ENCODE measurements at regions not wholly inside any gene's neighbourhood (a gene's known extent, or its start where the extent isn't known, plus 50 kb on each side); places are given as distances from the start of the nearest gene placed in this dataset.

GRCh38 chr3:159896543-159896942 is 92.1 kb upstream of the IL12A start:
- Histone ChIP-seq H4K91ac (ENCODE audit: low read depth, low read length, poor library complexity) (no peak overlapping the region), H2BK12ac (ENCODE audit: low read length) (no peak overlapping the region), H3K9me3 (replicated peaks in 1 of 2; ENCODE audit: control insufficient read depth in 2 of 2, insufficient read depth in 1 of 2, low read depth in 1 of 2, low read length in 2 of 2) (no peaks in the 10 kb centered on the region), H3K23ac (ENCODE audit: low read depth, low read length, poor library complexity) (no peak overlapping the region), H3K4me1 (ENCODE audit: control insufficient read depth in 2 of 2, insufficient read depth in 1 of 2, low read depth in 1 of 2, low read length in 2 of 2) (peaks cover 0 to 3% of the 10 kb centered on the region in 2 donors), H3K4me2 (ENCODE audit: insufficient read depth, low read length, poor library complexity, severe bottlenecking) (no peak overlapping the region), H2BK120ac (ENCODE audit: low read depth, low read length) (no peak overlapping the region), H2BK5ac (ENCODE audit: low read length) (no peak overlapping the region), H3K4me3 (ENCODE audit: low read length in 2 of 2) (no peak overlapping the region), H3K14ac (ENCODE audit: low read length) (no peak overlapping the region), H3K9ac (ENCODE audit: low read depth, low read length, poor library complexity) (no peak overlapping the region), H4K8ac (ENCODE audit: low read depth, low read length) (no peak overlapping the region), H2BK15ac (ENCODE audit: low read length) (no peak overlapping the region), H2AK5ac (ENCODE audit: low read depth, low read length) (no peak overlapping the region), H3K27me3 (ENCODE audit: control insufficient read depth in 3 of 3, insufficient read depth in 3 of 3, low read depth in 1 of 3, low read length in 3 of 3) (no peaks in the 10 kb centered on the region), H3K4ac (ENCODE audit: low read length) (no peak overlapping the region), H3K36me3 (replicated peaks in 1 of 2; ENCODE audit: control insufficient read depth in 2 of 2, insufficient read depth in 2 of 2, low read length in 2 of 2) (peaks cover 16 to 55% of the 10 kb centered on the region in 2 donors), H3K79me1 (ENCODE audit: low read depth, low read length) (no peaks in the 10 kb centered on the region), H3K27ac (replicated peaks; ENCODE audit: low read length) (no peak overlapping the region), H2AFZ (ENCODE audit: low read length) (no peak overlapping the region), H3K18ac (ENCODE audit: low read length) (no peak overlapping the region)
- WGBS, 2 donors (ENCODE audit: extremely low coverage in 2 of 2, insufficient read length in 2 of 2, insufficient replicate concordance in 1 of 2) = no CpG with 5 or more reads among the region's 1 CpG
- no peak for DNase-seq (ENCODE audit: low spot score)

DNA sequence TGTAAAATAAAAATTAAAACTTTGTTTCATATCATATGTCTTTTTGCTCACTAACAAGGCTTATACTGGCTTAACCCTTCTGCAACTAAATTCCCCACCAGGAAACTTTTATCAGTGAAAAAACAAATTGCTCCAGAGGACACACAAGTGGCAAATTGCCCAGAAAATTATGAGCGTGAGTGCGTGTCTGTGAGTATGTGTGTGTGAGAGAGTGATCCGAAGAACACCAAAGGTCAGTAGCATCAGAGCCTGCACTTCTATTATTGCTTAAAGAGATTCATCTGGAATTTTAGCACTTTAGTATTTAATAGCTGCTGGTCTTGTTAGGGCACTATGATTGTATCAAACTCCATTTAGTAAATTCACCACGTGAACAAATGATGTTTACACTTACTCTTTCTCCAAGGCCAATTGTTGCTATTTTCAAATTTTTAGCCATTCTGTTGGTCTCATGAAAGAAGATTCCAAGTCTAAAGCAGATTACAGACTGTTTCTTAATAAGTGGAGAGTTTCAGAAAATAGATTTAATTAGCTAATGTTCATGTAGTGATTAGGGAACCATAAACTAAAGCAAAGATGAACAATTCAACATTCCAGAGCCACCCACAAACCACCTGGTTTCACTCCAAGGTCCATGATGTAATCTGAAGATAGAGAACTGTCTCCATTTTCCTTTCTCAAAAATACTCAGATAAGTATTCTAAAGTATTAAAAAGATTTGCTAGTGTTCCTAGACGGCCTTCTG is 91.1 kb upstream of the IL12A start:
- Histone ChIP-seq H3K36me3 (replicated peaks in 1 of 2; ENCODE audit: control insufficient read depth in 2 of 2, insufficient read depth in 2 of 2, low read length in 2 of 2) (peaks cover 9 to 45% of the 10 kb centered on the region in 2 donors), H3K9me3 (replicated peaks in 1 of 2; ENCODE audit: control insufficient read depth in 2 of 2, insufficient read depth in 1 of 2, low read depth in 1 of 2, low read length in 2 of 2) (no peaks in the 10 kb centered on the region), H3K27me3 (ENCODE audit: control insufficient read depth in 3 of 3, insufficient read depth in 3 of 3, low read depth in 1 of 3, low read length in 3 of 3) (no peaks in the 10 kb centered on the region), H2AK5ac (ENCODE audit: low read depth, low read length) (no peak overlapping the region), H4K91ac (ENCODE audit: low read depth, low read length, poor library complexity) (no peak overlapping the region), H3K4me3 (ENCODE audit: low read length in 2 of 2) (no peak overlapping the region), H3K79me1 (ENCODE audit: low read depth, low read length) (no peaks in the 10 kb centered on the region), H3K14ac (ENCODE audit: low read length) (no peak overlapping the region), H2BK120ac (ENCODE audit: low read depth, low read length) (no peak overlapping the region), H3K23ac (ENCODE audit: low read depth, low read length, poor library complexity) (no peak overlapping the region), H3K18ac (ENCODE audit: low read length) (no peak overlapping the region), H3K9ac (ENCODE audit: low read depth, low read length, poor library complexity) (no peak overlapping the region), H3K4ac (ENCODE audit: low read length) (no peak overlapping the region), H2AFZ (ENCODE audit: low read length) (no peak overlapping the region), H3K4me2 (ENCODE audit: insufficient read depth, low read length, poor library complexity, severe bottlenecking) (no peak overlapping the region), H4K8ac (ENCODE audit: low read depth, low read length) (no peak overlapping the region), H3K27ac (replicated peaks; ENCODE audit: low read length) (no peak overlapping the region), H3K4me1 (ENCODE audit: control insufficient read depth in 2 of 2, insufficient read depth in 1 of 2, low read depth in 1 of 2, low read length in 2 of 2) (peaks cover 0 to 3% of the 10 kb centered on the region in 2 donors), H2BK15ac (ENCODE audit: low read length) (no peak overlapping the region), H2BK12ac (ENCODE audit: low read length) (no peak overlapping the region), H2BK5ac (ENCODE audit: low read length) (no peak overlapping the region)
- DNase-seq (ENCODE audit: low spot score) = no peak
- WGBS, 2 donors (ENCODE audit: extremely low coverage in 2 of 2, insufficient read length in 2 of 2, insufficient replicate concordance in 1 of 2) = no CpG with 5 or more reads among the region's 5 CpGs

GRCh38 chr3:159898147-159898546 is 90.5 kb upstream of the IL12A start:
- Histone ChIP-seq H3K23ac (ENCODE audit: low read depth, low read length, poor library complexity) (no peak overlapping the region), H3K4ac (ENCODE audit: low read length) (no peak overlapping the region), H2BK5ac (ENCODE audit: low read length) (no peak overlapping the region), H3K14ac (ENCODE audit: low read length) (no peak overlapping the region), H3K18ac (ENCODE audit: low read length) (no peak overlapping the region), H4K91ac (ENCODE audit: low read depth, low read length, poor library complexity) (no peak overlapping the region), H3K36me3 (replicated peaks in 1 of 2; ENCODE audit: control insufficient read depth in 2 of 2, insufficient read depth in 2 of 2, low read length in 2 of 2) (peaks cover 6 to 39% of the 10 kb centered on the region in 2 donors), H2AK5ac (ENCODE audit: low read depth, low read length) (no peak overlapping the region), H3K79me1 (ENCODE audit: low read depth, low read length) (no peaks in the 10 kb centered on the region), H3K27ac (replicated peaks; ENCODE audit: low read length) (no peak overlapping the region), H2AFZ (ENCODE audit: low read length) (no peak overlapping the region), H3K4me2 (ENCODE audit: insufficient read depth, low read length, poor library complexity, severe bottlenecking) (no peak overlapping the region), H4K8ac (ENCODE audit: low read depth, low read length) (no peak overlapping the region), H3K4me1 (ENCODE audit: control insufficient read depth in 2 of 2, insufficient read depth in 1 of 2, low read depth in 1 of 2, low read length in 2 of 2) (peaks cover 0 to 5% of the 10 kb centered on the region in 2 donors), H3K27me3 (ENCODE audit: control insufficient read depth in 3 of 3, insufficient read depth in 3 of 3, low read depth in 1 of 3, low read length in 3 of 3) (no peaks in the 10 kb centered on the region), H3K9ac (ENCODE audit: low read depth, low read length, poor library complexity) (no peak overlapping the region), H3K9me3 (replicated peaks in 1 of 2; ENCODE audit: control insufficient read depth in 2 of 2, insufficient read depth in 1 of 2, low read depth in 1 of 2, low read length in 2 of 2) (no peaks in the 10 kb centered on the region), H3K4me3 (ENCODE audit: low read length in 2 of 2) (peak overlapping the region in 1 of 2 donors; percentile 0), H2BK120ac (ENCODE audit: low read depth, low read length) (no peak overlapping the region), H2BK12ac (ENCODE audit: low read length) (no peak overlapping the region), H2BK15ac (ENCODE audit: low read length) (no peak overlapping the region)
- no peak for DNase-seq (ENCODE audit: low spot score)
- WGBS, 2 donors (ENCODE audit: extremely low coverage in 2 of 2, insufficient read length in 2 of 2, insufficient replicate concordance in 1 of 2) = no CpG with 5 or more reads among the region's 2 CpGs

- DNase-seq (ENCODE audit: low spot score) = no peak
- WGBS, 2 donors (ENCODE audit: extremely low coverage in 2 of 2, insufficient read length in 2 of 2, insufficient replicate concordance in 1 of 2) = no CpG with 5 or more reads among the region's 1 CpG
- Histone ChIP-seq H2BK12ac (ENCODE audit: low read length) (no peak overlapping the region), H3K79me1 (ENCODE audit: low read depth, low read length) (no peaks in the 10 kb centered on the region), H3K4me3 (ENCODE audit: low read length in 2 of 2) (no peak overlapping the region), H3K27me3 (ENCODE audit: control insufficient read depth in 3 of 3, insufficient read depth in 3 of 3, low read depth in 1 of 3, low read length in 3 of 3) (no peaks in the 10 kb centered on the region), H3K9ac (ENCODE audit: low read depth, low read length, poor library complexity) (no peak overlapping the region), H3K36me3 (replicated peaks in 1 of 2; ENCODE audit: control insufficient read depth in 2 of 2, insufficient read depth in 2 of 2, low read length in 2 of 2) (peaks cover 3 to 32% of the 10 kb centered on the region in 2 donors), H4K8ac (ENCODE audit: low read depth, low read length) (no peak overlapping the region), H3K4me2 (ENCODE audit: insufficient read depth, low read length, poor library complexity, severe bottlenecking) (no peak overlapping the region), H3K23ac (ENCODE audit: low read depth, low read length, poor library complexity) (no peak overlapping the region), H2AK5ac (ENCODE audit: low read depth, low read length) (no peak overlapping the region), H3K4ac (ENCODE audit: low read length) (no peak overlapping the region), H2AFZ (ENCODE audit: low read length) (no peak overlapping the region), H3K14ac (ENCODE audit: low read length) (no peak overlapping the region), H3K18ac (ENCODE audit: low read length) (no peak overlapping the region), H3K27ac (replicated peaks; ENCODE audit: low read length) (no peak overlapping the region), H3K9me3 (replicated peaks in 1 of 2; ENCODE audit: control insufficient read depth in 2 of 2, insufficient read depth in 1 of 2, low read depth in 1 of 2, low read length in 2 of 2) (no peaks in the 10 kb centered on the region), H3K4me1 (ENCODE audit: control insufficient read depth in 2 of 2, insufficient read depth in 1 of 2, low read depth in 1 of 2, low read length in 2 of 2) (peaks cover 0 to 5% of the 10 kb centered on the region in 2 donors), H4K91ac (ENCODE audit: low read depth, low read length, poor library complexity) (no peak overlapping the region), H2BK15ac (ENCODE audit: low read length) (no peak overlapping the region), H2BK5ac (ENCODE audit: low read length) (no peak overlapping the region), H2BK120ac (ENCODE audit: low read depth, low read length) (no peak overlapping the region)
Observed at GRCh38 chr3:159899166-159899565, 89.5 kb upstream of the IL12A start.

Measured in neuronal stem cell (in vitro differentiated cells).